GM12891 (cell line): ENCODE measurements at regions not wholly inside any gene's neighbourhood (a gene's known extent, or its start where the extent isn't known, plus 50 kb on each side); places are given as distances from the start of the nearest gene placed in this dataset.

Experiments
- PAX5 ChIP-seq: IDR thresholded peaks from 2 replicates; pipeline ENCODE4 v1.6.1; 2011; ENCODE audit warnings: low read length, moderate library complexity, mild to moderate bottlenecking; ENCODE audit not compliant: insufficient read depth, severe bottlenecking
- POLR2A ChIP-seq: IDR thresholded peaks from 2 replicates; pipeline ENCODE4 v1.6.1; 2011; ENCODE audit warnings: low read depth, low read length, control low read depth
- POLR2AphosphoS5 ChIP-seq: IDR thresholded peaks from 2 replicates; pipeline ENCODE4 v1.6.1; 2011; ENCODE audit warnings: low read depth, low read length, control low read depth
- POU2F2 ChIP-seq: IDR thresholded peaks from 2 replicates; pipeline ENCODE4 v1.6.1; 2011; ENCODE audit warnings: low read depth, mild to moderate bottlenecking, control low read depth, low read length, moderate library complexity
- TAF1 ChIP-seq: IDR thresholded peaks from 2 replicates; pipeline ENCODE4 v1.6.1; 2011; ENCODE audit warnings: low read depth, low read length, control low read depth

- TF ChIP-seq POLR2AphosphoS5 (no peak), TAF1 (no peak), POLR2A (no peak), POU2F2 (no peak), PAX5 (no peak)
These were observed 293.5 kb downstream of the CGGBP1 start for GRCh38 chr3:87765256-87765655.
